K562 (cell line): ENCODE measurements at regions not wholly inside any gene's neighbourhood (a gene's known extent, or its start where the extent isn't known, plus 50 kb on each side); places are given as distances from the start of the nearest gene placed in this dataset.

Experiments
- ATAC-seq: fragments of 200-7000 bp; cut with Tn5 transposase; 3 replicates; pipeline ENCODE4 v1.9.1; 2020; ENCODE audit warnings: moderate library complexity
- BruUV-seq: library from RNA; stranded (reverse); fragments of 400-500 nt; replicated peaks from 2 replicates; lab custom pipeline; 2021; lab: Mats Ljungman, UMichigan
- CTCF ChIA-PET: fragments of 300-600 bp; formaldehyde crosslinking; extraction: SDS; loops from one replicate; lab custom pipeline; 2021; ENCODE audit warnings: low intra/inter-chr PET ratio; lab: Yijun Ruan, JAX
- POLR2A ChIA-PET: fragments of 300-600, 350-650 bp; sonication (Branson Sonifier 250); formaldehyde crosslinking; extraction: SDS; loops from one replicate; lab custom pipeline; 2021; ENCODE audit warnings: antibody characterized with exemption, inconsistent platforms; lab: Yijun Ruan, JAX
- DNase-seq, 4 experiments: peaks; one replicate each; pipeline versions ENCODE4 v3.0.0 to v3.0.0-alpha.2; 2011 to 2018; ENCODE audit warnings: low spot score in 3 of 4, mixed read lengths in 3 of 4; ENCODE audit errors: extremely low read depth in 1 of 4
- FAIRE-seq: peaks from 2 replicates; lab custom pipeline; 2011; peaks lifted over from hg19 to GRCh38; lab: Jason Lieb, UNC
- H2AFZ ChIP-seq: 2 replicates; pipeline ENCODE4 v1.6.0; 2011; ENCODE audit warnings: low read depth, low read length, control low read depth, inconsistent platforms
- H3K27ac ChIP-seq: fragments of 200-600 bp; 3 replicates; pipeline ENCODE4 v1.8.0; 2011; ENCODE audit warnings: low read depth, mild to moderate bottlenecking, control low read depth, inconsistent platforms, low read length, moderate library complexity, mixed read lengths; ENCODE audit errors: extremely low read depth
- H3K27me3 ChIP-seq, 2 experiments: fragments of 300-600 bp in 1 of 2; 2 replicates in 1 of 2; 3 replicates in 1 of 2; pipeline versions ENCODE4 v1.6.0 to v1.8.0; 2011; ENCODE audit warnings: inconsistent platforms in 2 of 2, low read length in 2 of 2, mild to moderate bottlenecking in 1 of 2, mixed read lengths in 1 of 2, moderate library complexity in 1 of 2; ENCODE audit not compliant: control insufficient read depth in 2 of 2, insufficient read depth in 2 of 2
- H3K36me3 ChIP-seq: fragments of 300-600 bp; 3 replicates; pipeline ENCODE4 v1.8.0; 2011; ENCODE audit warnings: mild to moderate bottlenecking, low read length, inconsistent platforms; ENCODE audit not compliant: control insufficient read depth, insufficient read depth
- H3K4me1 ChIP-seq, 2 experiments: fragments of 200-600 bp in 1 of 2; replicated peaks in 1 of 2; 2 replicates in 1 of 2; 3 replicates in 1 of 2; pipeline versions ENCODE4 v1.5.1 to v1.8.0; 2011; ENCODE audit warnings: inconsistent platforms in 2 of 2, low read length in 2 of 2, mild to moderate bottlenecking in 1 of 2, mixed read lengths in 1 of 2, moderate library complexity in 1 of 2; ENCODE audit not compliant: control insufficient read depth in 2 of 2, insufficient read depth in 2 of 2
- H3K4me2 ChIP-seq: 2 replicates; pipeline ENCODE4 v1.6.1; 2011; ENCODE audit warnings: low read length, control low read depth, inconsistent platforms, mixed read lengths; ENCODE audit not compliant: insufficient read depth
- H3K4me3 ChIP-seq: fragments of 200-600 bp; sonication (generic), shearing (Covaris generic); 2 replicates; pipeline ENCODE4 v1.5.1; 2016; ENCODE audit warnings: control low read depth, inconsistent platforms
- H3K79me2 ChIP-seq: fragments of 200-600 bp; 3 replicates; pipeline ENCODE4 v1.8.0; 2011; ENCODE audit warnings: low read length, inconsistent platforms; ENCODE audit not compliant: control insufficient read depth, insufficient read depth
- H3K9ac ChIP-seq, 2 experiments: 2 replicates each; pipeline versions ENCODE4 v1.6.0 to v1.6.1; 2011; ENCODE audit warnings: low read depth in 2 of 2, low read length in 2 of 2, control low read depth in 1 of 2, inconsistent platforms in 1 of 2, mild to moderate bottlenecking in 1 of 2, mixed read lengths in 1 of 2; ENCODE audit not compliant: insufficient read depth in 1 of 2
- H3K9me1 ChIP-seq: one replicate; pipeline ENCODE4 v1.6.0; 2011; ENCODE audit warnings: inconsistent platforms, mild to moderate bottlenecking, low read length, moderate library complexity; ENCODE audit not compliant: control insufficient read depth, insufficient read depth
- H3K9me3 ChIP-seq: replicated peaks from 2 replicates; pipeline ENCODE4 v1.5.1; 2011; ENCODE audit warnings: low read depth, low read length, inconsistent platforms; ENCODE audit not compliant: control insufficient read depth, insufficient read depth
- H4K20me1 ChIP-seq: replicated peaks from 2 replicates; pipeline ENCODE4 v1.6.1; 2011; ENCODE audit warnings: low read length, inconsistent platforms, mixed read lengths; ENCODE audit not compliant: control insufficient read depth, insufficient read depth
- ETV1 ChIP-seq: fragments of 450-650 bp; conservative IDR thresholded peaks from 2 replicates; pipeline ENCODE4 v1.6.1; 2016; ENCODE audit warnings: missing genetic modification characterization, control low read depth, low read depth, missing compliant biosample characterization
- GMEB1 ChIP-seq: fragments of 250-450 bp; sonication (Bioruptor Pico); IDR thresholded peaks from 2 replicates; pipeline ENCODE4 v1.4.0; 2020; ENCODE audit warnings: mild to moderate bottlenecking
- NR2F6 ChIP-seq: fragments of 450-650 bp; formaldehyde crosslinking; IDR thresholded peaks from 2 replicates; pipeline ENCODE4 v1.4.0; 2020; ENCODE audit warnings: mild to moderate bottlenecking
- SMC3 ChIP-seq: conservative IDR thresholded peaks from 2 replicates; pipeline ENCODE4 v1.6.1; 2011; ENCODE audit warnings: low read depth, low read length, improper control_type of control experiment; ENCODE audit not compliant: insufficient read depth
- TEAD1 ChIP-seq, 2 experiments: fragments of 450-650 bp in 1 of 2; sonication (generic) in 1 of 2; formaldehyde crosslinking; IDR thresholded peaks; 2 replicates each; pipeline versions ENCODE4 v1.4.0 to v1.8.0; 2020 to 2022; ENCODE audit warnings: mild to moderate bottlenecking in 2 of 2, missing genetic modification reagents in 1 of 2
- ZNF347 ChIP-seq: fragments of 450-650 bp; formaldehyde crosslinking; IDR thresholded peaks from 2 replicates; pipeline ENCODE4 v1.4.0; 2020; ENCODE audit warnings: low read depth, mild to moderate bottlenecking, moderate library complexity
- WGBS: fragments of 100-300 bp; shearing (Covaris generic); methylation state at CpG from one replicate; pipeline ENCODE4 v1.1.6; 2016; ENCODE audit warnings: low coverage, mixed read lengths; ENCODE audit not compliant: insufficient coverage; ENCODE audit errors: missing lambda C conversion rate; 5-methylcytosine and 5-hydroxymethylcytosine counted together
- in situ Hi-C: fragments of 300-500 bp; cut with MboI; formaldehyde crosslinking; loops from 4 replicates; pipeline ENCODE4 v1.15.0; 2018; ENCODE audit warnings: inconsistent platforms, mixed read lengths
- intact Hi-C: fragments of 100-400 bp; cut with micrococcal nuclease; formaldehyde crosslinking; loops from 2 replicates; pipeline ENCODE4 v1.14.2; 2022

DNA sequence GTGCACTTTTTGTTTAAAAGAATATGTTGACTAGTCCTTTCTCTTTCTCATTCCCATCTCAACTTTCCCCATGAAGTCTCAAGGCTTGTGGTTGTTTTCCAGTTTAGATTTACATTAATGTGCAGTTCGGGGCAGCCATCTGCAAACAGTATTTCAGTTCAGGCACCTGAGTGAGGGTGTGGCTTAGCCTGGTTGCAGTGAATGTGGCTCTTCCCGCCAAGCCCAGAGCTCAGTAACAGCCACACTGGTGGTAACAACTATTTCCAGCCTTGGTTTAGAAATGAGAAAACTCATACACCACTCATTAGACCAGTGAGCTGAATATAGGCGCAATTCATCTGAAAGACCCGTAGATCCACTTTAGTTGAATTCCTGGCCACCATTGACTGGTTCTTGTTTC is 394.3 kb downstream of the CMPK2 start:
- 3% methylated on average over 4 of the region's 4 CpGs for WGBS
- H3K4me2 ChIP-seq: no peak overlapping the region
- no peaks in the 10 kb centered on the region for H3K36me3 ChIP-seq
- no peak for FAIRE-seq
- no peaks in the 10 kb centered on the region for H4K20me1 ChIP-seq
- H3K27me3 ChIP-seq: no peaks in the 10 kb centered on the region
- H3K9ac ChIP-seq: no peak overlapping the region
- H2AFZ ChIP-seq: no peak overlapping the region
- POLR2A ChIA-PET: no interaction called here
- no peaks in the 10 kb centered on the region for H3K79me2 ChIP-seq
- ATAC-seq: no peak
- no peak overlapping the region for H3K4me3 ChIP-seq
- H3K9me1 ChIP-seq: no peaks in the 10 kb centered on the region
- intact Hi-C loops: no loop called here
- H3K4me1 ChIP-seq: no peaks in the 10 kb centered on the region
- CTCF ChIA-PET: no interaction called here
- no peak for DNase-seq
- BruUV-seq: no TSS peak
- in situ Hi-C loops: no loop called here
- H3K27ac ChIP-seq: no peak overlapping the region
- TF ChIP-seq ZNF347 (CRISPR knock-in tag) (no peak), GMEB1 (CRISPR knock-in tag) (no peak), NR2F6 (CRISPR knock-in tag) (no peak), TEAD1 (CRISPR knock-in tag; IDR thresholded peaks at IDR 0.05) (no peak), SMC3 (no peak), ETV1 (tag) (no peak)
- no peaks in the 10 kb centered on the region for H3K9me3 ChIP-seq
